ENCODE measurements at regions not wholly inside any gene's neighbourhood (a gene's known extent, or its start where the extent isn't known, plus 50 kb on each side); places are given as distances from the start of the nearest gene placed in this dataset.

DNA sequence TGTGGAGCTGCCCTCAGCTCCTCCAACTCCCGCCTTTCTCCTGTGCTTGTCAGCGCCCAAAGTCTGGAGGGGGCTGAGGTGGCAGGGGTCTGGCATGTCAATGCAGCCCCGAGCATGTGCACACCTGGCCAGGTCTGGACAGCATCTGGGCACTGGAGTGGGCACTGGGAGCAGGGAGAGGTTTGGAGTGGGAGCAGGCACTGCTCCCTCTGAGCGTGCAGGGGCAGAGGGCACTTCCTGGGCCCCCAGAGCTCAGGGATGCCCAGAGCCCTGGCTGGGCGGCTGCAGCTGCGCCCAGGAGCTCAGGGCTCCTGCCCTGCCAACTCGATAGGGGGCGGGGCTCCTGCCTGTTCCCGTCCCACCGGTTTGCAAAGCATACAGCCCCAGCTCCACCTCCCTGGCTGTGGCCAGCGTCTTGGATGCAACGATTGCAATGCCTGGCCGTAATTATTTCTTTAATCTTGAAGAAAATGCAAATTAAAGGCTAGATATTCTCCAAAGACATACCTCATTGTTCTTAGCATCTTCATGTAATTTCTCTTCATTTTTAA is 57.4 kb upstream of the LDAH start:
- H3K36me3 Mint-ChIP-seq, result peaks cover 0 to 4% of the 10 kb centered on the region in 2 donors
- H3K4me1 Mint-ChIP-seq, result peaks cover 0 to 2% (median 0%) of the 10 kb centered on the region in 4 donors
- no peaks in the 10 kb centered on the region for H3K4me1 ChIP-seq (ENCODE audit: insufficient read depth, low read length)
- no peak overlapping the region for H3K27ac Mint-ChIP-seq
- H3K36me3 ChIP-seq (ENCODE audit: insufficient read depth, low read length), result no peaks in the 10 kb centered on the region
- no peaks in the 10 kb centered on the region for H3K27me3 ChIP-seq (ENCODE audit: insufficient read depth, low read length)
- H3K27ac ChIP-seq (ENCODE audit: low read depth, low read length), result no peak overlapping the region
- intact Hi-C loops (cut with micrococcal nuclease), result no loop called here
- H3K27me3 Mint-ChIP-seq, result peaks cover 1 to 12% of the 10 kb centered on the region in 2 donors
- no peak overlapping the region for H3K4me3 Mint-ChIP-seq
- H3K4me3 ChIP-seq (ENCODE audit: low read length in 2 of 2), result no peak overlapping the region
- CTCF ChIA-PET (ENCODE audit: partially characterized antibody), result no interaction called here
- DNase-seq, result no peak
- H3K9me3 ChIP-seq (ENCODE audit: control insufficient read depth in 1 of 2, low read length in 2 of 2), result no peaks in the 10 kb centered on the region
- POLR2A ChIA-PET (ENCODE audit: partially characterized antibody), result no interaction called here
- peaks cover 0 to 3% (median 1%) of the 10 kb centered on the region in 8 donors for H3K9me3 Mint-ChIP-seq

DNA sequence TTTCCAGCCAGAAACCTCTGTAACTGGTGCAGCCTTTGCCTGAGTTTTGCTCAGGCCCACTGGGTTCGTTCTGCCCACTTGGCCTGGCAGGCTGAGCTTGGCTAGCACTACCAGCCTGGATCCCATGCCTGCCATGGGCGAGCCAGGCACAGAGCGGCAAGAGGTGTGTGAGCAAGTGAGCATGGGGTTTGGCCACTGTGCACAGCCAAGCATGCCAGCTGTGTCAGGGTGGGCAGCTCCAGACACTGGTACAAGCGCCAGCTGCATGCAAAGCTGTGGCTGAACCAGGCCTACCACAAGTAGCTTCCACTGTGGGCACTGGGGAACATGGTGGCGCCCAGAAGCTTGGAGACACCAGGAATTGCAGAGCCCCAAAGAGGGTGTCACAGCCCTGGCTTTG is 56.3 kb upstream of the LDAH start:
- H3K27me3 Mint-ChIP-seq, result peaks cover 0 to 15% of the 10 kb centered on the region in 2 donors
- H3K4me3 Mint-ChIP-seq, result no peak overlapping the region
- peaks cover 0 to 2% (median 0%) of the 10 kb centered on the region in 4 donors for H3K4me1 Mint-ChIP-seq
- intact Hi-C loops (cut with micrococcal nuclease), result no loop called here
- ChIA-PET CTCF (ENCODE audit: partially characterized antibody) (no interaction called here), POLR2A (ENCODE audit: partially characterized antibody) (no interaction called here)
- peaks cover 0 to 6% (median 4%) of the 10 kb centered on the region in 8 donors for H3K9me3 Mint-ChIP-seq
- DNase-seq, result no peak
- no peaks in the 10 kb centered on the region for H3K4me1 ChIP-seq (ENCODE audit: insufficient read depth, low read length)
- no peak overlapping the region for H3K27ac ChIP-seq (ENCODE audit: low read depth, low read length)
- H3K9me3 ChIP-seq (ENCODE audit: control insufficient read depth in 1 of 2, low read length in 2 of 2), result no peaks in the 10 kb centered on the region
- no peaks in the 10 kb centered on the region for H3K27me3 ChIP-seq (ENCODE audit: insufficient read depth, low read length)
- peaks cover 0 to 4% of the 10 kb centered on the region in 2 donors for H3K36me3 Mint-ChIP-seq
- H3K27ac Mint-ChIP-seq, result no peak overlapping the region
- no peak overlapping the region for H3K4me3 ChIP-seq (ENCODE audit: low read length in 2 of 2)
- no peaks in the 10 kb centered on the region for H3K36me3 ChIP-seq (ENCODE audit: insufficient read depth, low read length)

DNA sequence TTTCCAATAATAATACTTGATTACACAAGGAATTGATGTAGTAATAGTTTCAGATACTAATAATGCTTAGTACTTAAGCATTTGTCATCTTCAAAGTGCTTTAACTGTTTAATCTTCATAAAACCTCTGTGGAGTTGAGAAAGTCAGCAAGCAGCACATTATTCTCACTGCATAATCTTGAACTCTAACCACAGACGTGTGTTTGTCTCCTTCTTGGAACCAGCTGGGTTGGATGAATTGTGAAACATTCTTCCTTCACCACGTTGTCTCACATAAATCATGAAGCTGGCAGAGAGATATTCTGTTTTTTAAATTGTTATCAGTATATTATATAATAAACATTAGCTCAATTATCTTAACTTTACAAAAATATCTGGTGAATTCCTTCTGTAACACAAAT is 55.1 kb upstream of the LDAH start:
- no peak for DNase-seq
- peaks cover 0 to 4% of the 10 kb centered on the region in 2 donors for H3K36me3 Mint-ChIP-seq
- intact Hi-C loops (cut with micrococcal nuclease), result no loop called here
- peaks cover 0 to 8% (median 6%) of the 10 kb centered on the region in 8 donors for H3K9me3 Mint-ChIP-seq
- peaks cover 0 to 19% of the 10 kb centered on the region in 2 donors for H3K27me3 Mint-ChIP-seq
- ChIA-PET CTCF (ENCODE audit: partially characterized antibody) (no interaction called here), POLR2A (ENCODE audit: partially characterized antibody) (no interaction called here)
- no peaks in the 10 kb centered on the region for H3K9me3 ChIP-seq (ENCODE audit: control insufficient read depth in 1 of 2, low read length in 2 of 2)
- H3K27ac Mint-ChIP-seq, result no peak overlapping the region
- no peak overlapping the region for H3K27ac ChIP-seq (ENCODE audit: low read depth, low read length)
- no peak overlapping the region for H3K4me3 ChIP-seq (ENCODE audit: low read length in 2 of 2)
- no peaks in the 10 kb centered on the region for H3K27me3 ChIP-seq (ENCODE audit: insufficient read depth, low read length)
- H3K4me1 Mint-ChIP-seq, result peaks cover 0 to 2% (median 0%) of the 10 kb centered on the region in 4 donors
- H3K36me3 ChIP-seq (ENCODE audit: insufficient read depth, low read length), result no peaks in the 10 kb centered on the region
- no peak overlapping the region for H3K4me3 Mint-ChIP-seq
- no peaks in the 10 kb centered on the region for H3K4me1 ChIP-seq (ENCODE audit: insufficient read depth, low read length)

Measured in CD4-positive, alpha-beta memory T cell (primary cell).